Keratinocyte (primary cell): ENCODE measurements at regions not wholly inside any gene's neighbourhood (a gene's known extent, or its start where the extent isn't known, plus 50 kb on each side); places are given as distances from the start of the nearest gene placed in this dataset.

Experiments
- EZH2 ChIP-seq: IDR thresholded peaks from one replicate; pipeline ENCODE4 v1.6.1; 2012; ENCODE audit warnings: inconsistent platforms, mild to moderate bottlenecking, low read length, moderate library complexity
- TF ChIP-seq, protein P1 (sequence below), 3 experiments: IDR thresholded peaks in 1 of 3; conservative IDR thresholded peaks in 1 of 3; optimal IDR thresholded peaks in 1 of 3; 2 replicates in 2 of 3; 3 replicates in 1 of 3; pipeline versions ENCODE3 to v1.5.1; 2011; ENCODE audit warnings: low read length in 3 of 3, mild to moderate bottlenecking in 3 of 3, moderate library complexity in 2 of 3, control low read depth in 1 of 3, inconsistent platforms in 1 of 3; ENCODE audit not compliant: insufficient read depth in 2 of 3; ENCODE audit errors: extremely low read depth in 1 of 3

DNA sequence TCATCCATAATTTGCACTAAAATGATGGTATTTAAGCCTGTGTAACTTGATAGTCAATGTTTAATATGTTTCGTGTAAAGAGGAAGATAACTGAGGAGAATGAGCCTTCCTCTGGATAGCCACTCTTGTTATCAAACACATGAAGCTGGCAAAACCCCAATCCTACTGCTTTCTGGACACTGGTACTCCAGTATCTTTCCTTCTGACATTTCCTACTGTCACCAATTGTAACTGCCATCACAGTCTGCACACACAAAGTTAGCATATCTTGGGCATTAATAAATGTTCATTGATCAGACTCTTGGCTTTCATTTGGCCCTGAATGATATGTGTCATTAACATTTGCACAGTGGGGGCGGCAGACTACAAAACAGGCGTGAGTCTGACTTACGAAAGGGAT, 419.1 kb downstream of the TMA16 start:
- TF ChIP-seq, protein P1, sequence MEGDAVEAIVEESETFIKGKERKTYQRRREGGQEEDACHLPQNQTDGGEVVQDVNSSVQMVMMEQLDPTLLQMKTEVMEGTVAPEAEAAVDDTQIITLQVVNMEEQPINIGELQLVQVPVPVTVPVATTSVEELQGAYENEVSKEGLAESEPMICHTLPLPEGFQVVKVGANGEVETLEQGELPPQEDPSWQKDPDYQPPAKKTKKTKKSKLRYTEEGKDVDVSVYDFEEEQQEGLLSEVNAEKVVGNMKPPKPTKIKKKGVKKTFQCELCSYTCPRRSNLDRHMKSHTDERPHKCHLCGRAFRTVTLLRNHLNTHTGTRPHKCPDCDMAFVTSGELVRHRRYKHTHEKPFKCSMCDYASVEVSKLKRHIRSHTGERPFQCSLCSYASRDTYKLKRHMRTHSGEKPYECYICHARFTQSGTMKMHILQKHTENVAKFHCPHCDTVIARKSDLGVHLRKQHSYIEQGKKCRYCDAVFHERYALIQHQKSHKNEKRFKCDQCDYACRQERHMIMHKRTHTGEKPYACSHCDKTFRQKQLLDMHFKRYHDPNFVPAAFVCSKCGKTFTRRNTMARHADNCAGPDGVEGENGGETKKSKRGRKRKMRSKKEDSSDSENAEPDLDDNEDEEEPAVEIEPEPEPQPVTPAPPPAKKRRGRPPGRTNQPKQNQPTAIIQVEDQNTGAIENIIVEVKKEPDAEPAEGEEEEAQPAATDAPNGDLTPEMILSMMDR (optimal IDR thresholded peaks at IDR 0.05 in 1 of 3, IDR thresholded peaks at IDR 0.05 in 1 of 3, conservative IDR thresholded peaks at IDR 0.05 in 1 of 3; ENCODE audit: extremely low read depth in 1 of 3, insufficient read depth in 2 of 3, low read length in 3 of 3) = no peak
- TF ChIP-seq EZH2 = no peak
